Right ventricle myocardium inferior (tissue), 1 donor: ENCODE measurements at regions not wholly inside any gene's neighbourhood (a gene's known extent, or its start where the extent isn't known, plus 50 kb on each side); places are given as distances from the start of the nearest gene placed in this dataset.
"Not testable (repeated sequence)": the region's sequence is repeated elsewhere in the genome, so short reads cannot be mapped to it uniquely, and the experiment has no call there.

Source experiments
- ATAC-seq: fragments of 200-7000 bp; cut with Tn5 transposase; one replicate; pipeline ENCODE4 v1.9.1; 2020; ENCODE audit warnings: mild to moderate bottlenecking, moderate library complexity
- DNase-seq: peaks from one replicate; pipeline ENCODE4 v3.0.0; 2021; ENCODE audit errors: missing footprints
- intact Hi-C: fragments of 100-400 bp; cut with DNase I; formaldehyde crosslinking; loops from one replicate; pipeline ENCODE4 v1.11.0; 2022
- donor health status: DM: no; HTN: yes; CAD: no; lungs with severe emphysema.

DNA sequence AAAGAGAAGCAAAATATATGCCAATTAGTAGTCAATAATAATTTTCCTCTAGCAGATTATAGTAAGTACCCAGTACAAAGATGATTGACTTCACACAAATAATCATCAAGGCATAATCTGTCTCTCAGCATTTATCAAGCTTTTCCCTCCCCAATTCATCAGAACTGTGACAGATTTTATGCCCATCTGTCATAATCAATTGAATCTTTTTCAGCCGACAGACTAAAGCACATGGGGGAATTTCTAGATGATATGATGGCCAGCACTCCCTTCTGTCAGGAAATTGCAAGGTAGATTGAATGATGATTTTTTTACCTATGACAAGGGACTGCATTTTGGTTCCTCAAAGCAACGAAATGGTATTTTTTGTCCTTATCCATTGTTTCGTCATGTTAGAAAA is 227.1 kb upstream of the CYLC2 start:
- ATAC-seq, result no peak
- DNase-seq, result no peak
- intact Hi-C loops, result no loop called here

DNA sequence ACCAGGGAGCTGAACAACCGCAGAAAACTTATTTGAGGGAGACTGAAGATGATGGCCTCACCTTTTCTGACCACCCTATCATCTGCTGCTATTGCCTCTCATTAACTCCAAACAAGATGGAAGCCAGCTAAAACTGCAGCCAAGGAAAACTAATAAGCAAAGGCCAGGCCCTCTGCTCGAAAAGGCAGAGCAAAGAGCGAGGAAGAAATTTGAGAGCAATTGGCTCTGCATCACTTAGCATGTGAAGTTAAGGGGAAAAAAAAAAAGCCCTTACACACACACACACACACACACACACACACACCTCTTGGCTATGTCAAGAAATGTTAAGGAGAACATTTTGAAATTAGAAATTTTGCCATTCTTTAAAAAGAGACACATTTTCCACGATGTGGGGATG is 228.1 kb upstream of the CYLC2 start:
- DNase-seq (no peak), ATAC-seq (no peak)
- intact Hi-C loops, result no loop called here

DNA sequence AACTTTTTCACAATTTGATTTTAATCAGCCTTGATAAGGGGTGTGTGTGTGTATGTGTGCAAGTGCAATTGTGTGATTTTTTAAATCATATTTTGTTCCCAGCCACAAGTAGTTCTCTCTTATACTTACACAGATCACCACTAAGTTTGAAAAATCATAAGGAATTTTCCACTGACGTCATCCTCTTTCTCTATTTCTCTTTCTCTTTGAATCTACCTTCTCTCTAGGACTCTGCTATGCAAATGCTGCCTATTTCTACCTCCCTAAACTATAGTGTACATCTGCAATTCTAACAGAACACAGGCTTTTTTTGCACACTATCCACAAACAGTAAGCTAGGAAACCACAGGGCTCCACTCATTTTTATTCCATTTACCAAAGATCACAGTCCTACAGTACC is 254.6 kb upstream of the CYLC2 start:
- DNase-seq, result no peak
- intact Hi-C loops, result no loop called here
- no peak for ATAC-seq

DNA sequence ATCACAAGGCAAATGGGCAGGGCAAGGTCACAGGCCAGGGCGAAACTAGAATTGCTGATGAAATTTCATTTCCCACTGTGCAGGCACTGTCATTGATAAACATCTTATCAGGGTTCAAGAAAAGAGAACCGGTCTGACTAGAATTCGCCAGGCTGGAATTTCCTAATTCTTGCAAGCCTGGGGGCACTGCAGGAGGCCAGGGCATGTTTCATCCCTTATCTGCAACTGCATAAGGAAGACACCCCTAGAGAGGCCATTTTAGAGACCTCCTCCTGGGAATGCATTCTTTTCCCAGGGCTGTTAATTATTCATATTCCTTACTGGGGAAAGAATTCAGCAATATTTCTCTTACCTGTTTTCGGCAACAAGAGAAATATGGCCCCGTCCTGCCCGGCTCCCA is 266.2 kb upstream of the CYLC2 start:
- ATAC-seq (no peak), DNase-seq (no peak)
- intact Hi-C loops, result no loop called here

DNA sequence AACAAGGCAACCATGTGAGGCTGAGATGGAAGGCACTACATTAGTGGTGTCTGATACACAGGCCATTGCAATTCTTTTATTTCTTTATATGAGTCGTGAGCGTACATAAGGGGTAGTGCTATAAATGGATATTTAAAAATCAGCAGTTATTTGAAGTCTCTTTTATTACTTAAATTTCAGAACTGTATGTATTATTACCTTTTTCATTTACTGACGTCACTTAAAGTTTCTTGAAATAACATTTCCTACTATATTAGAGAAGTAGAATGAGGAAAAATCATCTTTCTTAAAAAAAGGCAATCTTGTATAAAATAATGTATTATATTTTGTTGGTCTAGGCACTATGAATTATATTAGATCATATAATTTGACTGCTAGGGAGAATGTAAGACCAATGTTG is 280.9 kb upstream of the CYLC2 start:
- DNase-seq (no peak), ATAC-seq (no peak)
- intact Hi-C loops, result no loop called here

DNA sequence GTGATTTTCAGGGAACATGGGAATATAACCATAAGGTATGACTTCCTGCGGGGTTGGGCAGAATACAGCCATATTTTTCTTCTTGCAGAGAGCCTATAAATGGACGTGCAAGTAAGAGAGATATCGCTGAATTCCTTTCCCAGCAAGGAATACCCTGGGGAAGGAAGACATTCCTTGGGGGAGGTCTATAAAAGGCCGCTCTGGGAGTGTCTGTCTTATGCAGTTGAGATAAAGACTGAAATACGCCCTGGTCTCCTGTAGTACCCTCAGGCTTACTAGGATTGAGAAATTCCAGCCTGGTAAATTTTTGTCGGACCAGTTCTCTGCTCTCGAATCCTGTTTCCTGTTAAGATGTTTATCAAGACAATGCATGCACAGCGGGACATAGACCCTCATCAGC is 282.2 kb upstream of the CYLC2 start:
- DNase-seq, intact Hi-C loops, ATAC-seq: not testable (repeated sequence)

DNA sequence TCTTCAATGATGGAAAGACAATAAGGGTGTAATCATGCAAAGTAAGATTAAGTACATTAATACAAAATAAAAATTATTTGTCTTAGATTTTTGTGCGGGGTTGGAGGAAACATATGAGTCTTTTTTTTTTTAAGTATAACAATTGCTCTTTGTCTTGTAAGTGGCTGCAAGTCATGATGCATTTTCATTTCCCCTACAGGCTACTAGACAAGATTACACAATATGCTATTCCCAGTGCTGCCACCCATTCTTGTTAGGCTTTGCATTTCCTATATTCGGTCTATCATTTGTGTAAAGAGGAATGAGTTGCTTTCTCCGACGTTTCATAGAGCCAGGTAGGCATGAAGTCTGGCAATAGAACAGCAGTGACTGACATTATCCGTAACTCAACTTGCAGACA is 294.2 kb upstream of the CYLC2 start:
- ATAC-seq (no peak), DNase-seq (no peak)
- intact Hi-C loops, result no loop called here

DNA sequence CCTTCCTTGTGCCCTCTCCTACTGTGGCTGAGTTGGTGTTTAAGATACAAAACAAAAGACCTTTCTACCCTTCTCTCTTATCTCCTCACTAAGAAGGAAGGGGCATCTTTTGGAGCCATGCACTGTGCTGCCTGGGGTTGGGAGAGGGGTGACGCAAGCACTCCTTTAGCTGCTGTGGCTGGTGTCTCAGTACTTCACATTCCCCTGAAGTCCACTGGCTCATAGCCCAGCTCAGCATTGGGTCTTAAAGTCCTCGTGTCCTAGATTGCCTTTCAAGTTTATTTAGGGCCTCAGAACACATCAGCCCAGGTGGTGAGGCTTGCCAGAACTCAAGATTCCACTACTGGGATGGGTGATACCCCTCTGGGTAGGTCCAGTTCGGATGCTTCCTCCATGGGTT is 325.9 kb upstream of the CYLC2 start:
- DNase-seq, result no peak
- no peak for ATAC-seq
- intact Hi-C loops, result no loop called here

DNA sequence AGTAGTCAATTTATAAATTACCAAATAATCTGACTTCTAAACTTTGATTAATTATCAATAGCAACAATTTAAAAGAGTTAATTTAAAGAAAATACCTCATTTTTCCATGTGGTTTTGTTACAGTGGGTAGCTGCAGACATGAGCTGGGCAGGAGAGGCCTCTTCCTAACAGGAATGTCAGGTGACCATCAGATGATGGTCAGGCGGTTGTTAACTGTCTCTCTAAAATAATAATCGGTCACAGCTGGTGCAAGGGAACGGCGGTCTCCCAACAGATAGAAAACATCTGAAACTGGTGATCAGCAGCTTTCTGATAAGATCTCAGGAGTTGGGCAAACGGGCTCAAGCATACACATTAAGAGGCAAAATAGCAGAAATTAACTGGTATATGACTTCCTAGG is 342.7 kb upstream of the CYLC2 start:
- intact Hi-C loops, result no loop called here
- no peak for DNase-seq
- no peak for ATAC-seq

DNA sequence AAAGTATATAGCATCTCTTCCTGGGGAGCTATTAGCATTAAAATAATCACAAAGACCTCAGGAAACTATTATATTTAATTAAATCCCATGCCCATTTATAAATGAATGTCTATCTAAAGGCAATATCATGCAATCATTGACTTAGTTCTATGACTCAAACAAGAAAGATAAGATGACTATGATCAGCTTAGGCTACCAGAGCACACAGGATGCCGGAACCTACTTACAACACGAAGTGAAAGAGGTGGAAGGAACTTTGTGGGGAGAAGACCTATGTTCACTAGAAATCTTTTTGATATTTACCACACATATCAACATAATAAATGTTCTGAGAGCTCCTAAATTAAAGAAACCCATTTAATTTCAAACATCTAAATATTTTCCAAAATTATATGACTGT is 344.2 kb upstream of the CYLC2 start:
- no peak for DNase-seq
- ATAC-seq, result no peak
- intact Hi-C loops, result no loop called here

DNA sequence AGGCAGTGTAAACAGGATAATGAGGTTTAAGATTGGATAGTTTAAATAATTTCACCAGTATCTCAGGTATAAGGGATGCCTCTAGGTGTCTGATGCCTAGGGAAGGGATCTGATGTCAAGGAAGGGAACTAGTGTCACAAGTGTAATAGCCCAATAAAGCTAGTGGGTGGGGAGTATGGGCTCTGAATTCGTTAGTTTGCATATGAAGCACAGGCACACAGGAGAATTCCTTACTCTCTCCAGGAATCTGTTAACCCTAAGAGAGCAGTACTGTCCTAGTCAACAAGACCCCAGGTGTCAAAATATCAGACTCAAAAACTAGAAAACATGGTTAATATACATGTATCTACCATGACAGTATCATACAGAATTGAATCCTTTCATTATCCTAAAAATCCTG is 352.5 kb upstream of the CYLC2 start:
- ATAC-seq, result no peak
- intact Hi-C loops, result no loop called here

DNA sequence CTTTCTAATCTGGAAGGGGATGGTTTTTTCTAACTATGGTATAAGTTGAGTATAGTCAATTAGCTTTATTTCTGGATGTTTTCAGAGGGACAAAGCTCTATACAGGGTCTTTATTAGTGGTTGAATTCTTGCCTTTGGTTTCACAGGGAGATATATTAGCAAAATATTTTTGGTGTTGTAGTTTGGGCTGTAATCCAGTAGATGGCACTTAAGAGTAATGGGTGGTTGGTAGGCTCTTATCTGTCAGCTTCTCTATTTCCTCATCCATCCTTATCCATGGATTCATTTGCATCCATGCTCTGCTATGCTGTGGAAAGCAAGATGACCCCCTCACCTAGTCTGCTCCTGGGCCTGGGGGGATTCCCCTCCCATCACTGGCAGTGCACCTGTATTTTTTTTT is 363.6 kb upstream of the CYLC2 start:
- intact Hi-C loops, result no loop called here
- no peak for ATAC-seq
- no peak for DNase-seq

More for the DNA sequence above, 352.5 kb upstream of the CYLC2 start:
- no peak for DNase-seq

DNA sequence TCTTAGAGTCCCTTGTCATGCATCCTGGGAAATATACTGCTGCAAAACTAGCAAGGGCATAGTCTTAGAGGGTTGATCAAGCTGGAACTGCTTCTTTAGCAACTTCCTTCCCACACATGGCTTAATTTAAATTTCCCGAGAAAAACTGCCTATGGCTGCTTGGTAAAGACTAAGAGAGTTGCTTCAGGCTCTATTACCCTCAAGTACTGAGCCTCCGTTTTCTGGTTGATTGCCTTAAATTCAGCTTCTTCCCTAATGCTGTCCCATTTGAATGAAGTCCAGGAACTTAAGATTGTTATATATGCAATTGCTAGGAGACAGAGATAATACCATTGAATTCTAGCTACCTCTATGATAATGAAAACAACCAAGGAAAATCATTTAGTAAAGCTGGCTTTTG is 385.7 kb upstream of the CYLC2 start:
- ATAC-seq (no peak), DNase-seq (no peak)
- intact Hi-C loops, result no loop called here

DNA sequence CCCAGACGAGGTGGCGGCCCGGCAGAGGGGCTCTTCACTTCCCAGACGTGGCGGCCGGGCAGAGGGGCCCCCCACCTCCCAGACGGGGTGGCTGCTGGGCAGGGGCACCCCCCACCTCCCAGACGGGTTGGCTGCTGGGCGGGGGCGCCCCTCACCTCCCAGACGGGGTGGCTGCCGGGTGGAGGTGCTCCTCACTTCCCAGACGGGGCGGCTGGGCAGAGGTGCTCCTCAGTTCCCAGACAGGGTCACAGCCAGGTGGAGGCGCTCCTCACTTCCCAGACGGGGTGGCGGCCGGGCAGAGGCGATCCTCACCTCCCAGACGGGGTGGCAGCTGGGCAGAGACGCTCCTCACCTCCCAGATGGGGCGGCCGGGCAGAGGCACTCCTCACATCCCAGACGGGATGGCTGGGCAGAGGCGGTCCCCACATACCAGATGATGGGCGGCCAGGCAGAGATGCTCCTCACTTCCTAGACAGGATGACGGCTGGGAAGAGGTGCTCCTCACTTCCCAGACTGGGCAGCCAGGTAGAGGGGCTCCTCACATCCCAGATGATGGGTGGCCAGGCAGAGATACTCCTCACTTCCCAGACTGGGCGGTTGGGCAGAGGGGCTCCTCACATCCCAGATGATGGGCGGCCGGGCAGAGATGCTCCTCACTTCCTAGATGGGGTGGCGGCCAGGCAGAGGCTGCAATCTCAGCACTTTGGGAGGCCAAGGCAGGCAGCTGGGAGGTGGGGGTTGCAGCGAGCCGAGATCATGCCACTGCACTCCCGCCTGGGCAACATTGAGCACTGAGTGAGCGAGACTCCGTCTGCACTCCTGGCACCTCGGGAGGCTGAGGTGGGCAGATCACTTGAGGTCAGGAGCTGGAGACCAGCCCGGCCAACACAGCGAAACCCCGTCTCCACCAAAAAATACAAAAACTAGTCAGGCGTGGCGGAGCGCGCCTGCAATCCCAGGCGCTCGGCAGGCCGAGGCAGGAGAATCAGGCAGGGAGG is 391.6 kb upstream of the CYLC2 start:
- intact Hi-C loops, ATAC-seq, DNase-seq: not testable (repeated sequence)

DNA sequence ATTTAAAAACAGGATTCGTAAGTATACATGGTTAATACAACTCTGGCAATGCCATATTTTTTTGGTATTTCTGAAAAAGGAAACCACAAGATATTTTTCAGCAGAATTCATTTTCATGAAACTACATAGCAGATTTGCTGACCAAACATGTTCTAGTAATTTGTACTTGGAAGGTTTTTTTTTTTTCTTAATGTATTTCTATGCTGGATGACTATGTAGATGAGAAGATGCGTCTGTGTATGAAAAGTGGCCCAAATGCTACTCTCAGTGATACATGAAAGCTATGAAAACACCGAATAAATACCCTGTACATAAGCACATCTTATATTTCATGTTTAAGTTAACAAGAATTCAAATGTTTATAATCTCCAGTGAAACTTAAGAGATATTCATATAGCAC is 400.9 kb upstream of the CYLC2 start:
- ATAC-seq, result no peak
- DNase-seq, result no peak
- intact Hi-C loops, result no loop called here

DNA sequence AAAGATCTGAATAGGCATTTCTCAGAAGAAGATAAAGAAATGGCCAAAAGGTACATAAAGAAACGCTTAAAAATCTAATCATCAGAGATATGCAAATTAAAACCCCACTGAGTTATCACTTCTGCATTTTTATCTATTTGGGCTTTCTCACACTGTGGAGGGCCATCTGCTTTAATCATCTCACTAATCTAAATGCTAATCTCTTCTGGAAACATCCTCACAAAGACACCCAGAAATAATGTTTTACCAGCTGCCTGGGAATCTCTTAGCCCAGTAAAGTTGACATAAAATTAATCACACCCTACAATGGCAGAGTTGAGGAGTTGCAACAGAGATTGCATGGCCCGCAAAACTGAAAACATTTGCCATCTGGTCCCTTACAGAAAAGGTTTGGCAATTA is 407.9 kb upstream of the CYLC2 start:
- intact Hi-C loops, result no loop called here
- DNase-seq, result no peak

DNA sequence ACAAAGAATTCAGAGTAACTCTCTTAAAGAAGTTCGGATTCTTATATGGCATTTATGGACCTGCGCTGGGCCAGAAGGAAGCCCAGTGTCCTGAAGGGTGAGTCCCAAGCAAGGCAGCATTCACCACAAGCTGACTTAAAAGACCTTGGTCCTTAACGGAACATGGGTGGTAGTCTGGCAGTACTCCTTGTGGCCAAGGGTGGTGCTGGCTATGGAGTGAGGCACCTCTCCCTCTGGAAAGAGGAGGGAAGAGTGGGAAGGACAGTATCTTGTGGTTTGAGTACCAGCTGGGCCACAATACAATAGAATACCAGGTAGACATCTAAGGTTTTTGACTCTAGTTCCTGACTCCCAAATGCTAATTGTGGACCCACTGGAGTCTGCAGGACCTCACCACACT is 425.7 kb upstream of the CYLC2 start:
- no peak for ATAC-seq
- intact Hi-C loops, result no loop called here
- DNase-seq, result no peak

More for the DNA sequence above, 407.9 kb upstream of the CYLC2 start:
- no peak for ATAC-seq

DNA sequence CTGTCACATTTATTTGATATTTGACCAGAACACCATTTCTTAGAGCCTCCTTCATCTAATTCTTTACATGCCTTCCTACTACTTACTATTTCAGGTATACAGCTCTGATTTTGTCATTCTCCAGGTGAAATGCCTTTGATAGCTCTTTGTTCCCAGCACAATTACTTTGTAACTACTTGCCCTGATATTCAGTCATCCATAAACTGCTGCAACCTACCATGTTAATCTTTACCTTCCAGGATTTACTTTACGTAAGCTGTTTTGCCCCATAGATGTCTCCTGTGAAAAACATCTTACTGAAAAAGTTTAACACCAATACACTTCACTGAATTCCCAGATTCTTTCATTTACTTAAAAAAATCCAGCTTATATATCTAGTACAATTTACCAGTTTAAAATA is 443.8 kb upstream of the CYLC2 start:
- no peak for ATAC-seq
- intact Hi-C loops, result no loop called here
- DNase-seq, result no peak

DNA sequence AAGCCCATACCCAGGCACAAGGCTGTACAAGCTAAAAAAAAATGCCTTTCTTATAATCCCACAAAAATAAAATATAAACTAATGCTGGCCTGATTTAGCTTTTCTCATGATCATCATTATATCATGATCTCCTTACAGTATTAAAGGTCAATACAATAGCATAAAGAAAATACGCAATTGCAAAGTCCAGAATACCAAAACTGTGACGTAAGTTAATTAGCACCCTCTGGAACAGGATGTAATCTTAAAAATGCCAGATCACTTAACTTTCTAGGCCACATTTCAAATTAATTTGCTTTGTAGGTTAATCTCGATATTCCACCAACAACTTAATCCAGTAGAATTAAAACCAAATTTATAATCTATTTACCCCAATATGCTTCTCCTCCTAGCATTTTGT is 444.2 kb upstream of the CYLC2 start:
- intact Hi-C loops, result no loop called here
- no peak for DNase-seq
- ATAC-seq, result no peak

DNA sequence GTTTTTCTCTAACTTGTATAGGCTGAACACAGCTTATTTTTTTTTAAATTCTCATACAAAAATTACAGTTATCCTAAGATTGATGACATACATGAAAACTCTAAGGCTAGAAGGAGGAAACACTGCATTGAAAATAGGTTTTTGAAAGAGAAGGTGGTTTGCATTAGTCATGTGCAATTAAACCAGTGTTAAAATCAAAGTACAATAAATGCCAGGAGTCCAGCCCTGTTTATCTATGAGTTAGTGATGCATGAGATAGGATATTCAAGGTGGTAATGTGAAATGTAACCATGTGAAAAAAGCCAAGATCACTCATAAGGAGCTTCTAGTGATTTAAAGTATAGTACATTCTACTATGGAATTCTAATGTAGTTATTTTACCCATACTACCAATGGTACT is 444.9 kb upstream of the CYLC2 start:
- DNase-seq, result no peak
- intact Hi-C loops, result no loop called here
- ATAC-seq, result no peak

DNA sequence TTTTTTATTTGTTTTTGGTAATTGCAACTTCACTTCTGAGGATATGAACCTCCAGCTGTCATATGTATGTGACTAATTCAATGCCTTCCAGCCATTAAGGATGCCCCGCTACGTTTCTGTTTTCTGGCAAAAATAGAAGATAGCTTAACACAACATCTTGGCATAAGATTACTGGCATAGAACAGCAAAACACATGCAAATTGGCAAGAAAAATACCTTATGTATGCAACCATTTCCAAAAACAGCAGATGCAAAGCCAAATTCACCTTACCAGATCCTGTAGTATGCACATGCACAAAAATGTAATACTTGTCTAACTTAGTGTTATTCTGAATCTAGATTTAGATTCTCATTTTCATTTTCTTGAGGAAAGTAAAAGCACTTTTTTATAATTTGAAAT is 461.1 kb upstream of the CYLC2 start:
- ATAC-seq (no peak), DNase-seq (no peak)
- intact Hi-C loops, result no loop called here
